Retinal pigment epithelial cell (primary cell): ENCODE measurements at regions not wholly inside any gene's neighbourhood (a gene's known extent, or its start where the extent isn't known, plus 50 kb on each side); places are given as distances from the start of the nearest gene placed in this dataset.
A peak's percentile ranks its signal among the peaks of the same experiment; 100 is the strongest.
"Not testable (repeated sequence)": the region's sequence is repeated elsewhere in the genome, so short reads cannot be mapped to it uniquely, and the experiment has no call there.

ENCODE experiments used
- DNase-seq: peaks from one replicate; pipeline ENCODE4 v3.0.0-alpha.2; 2010; ENCODE audit warnings: low read depth
- H3K4me3 ChIP-seq: 2 replicates; pipeline ENCODE4 v1.5.1; 2011; ENCODE audit warnings: mild to moderate bottlenecking, low read length, control low read depth, moderate library complexity
- TF ChIP-seq, protein P1 (sequence below): conservative IDR thresholded peaks from 2 replicates; pipeline ENCODE4 v1.5.1; 2011; ENCODE audit warnings: low read depth, low read length, control low read depth, inconsistent platforms

DNA sequence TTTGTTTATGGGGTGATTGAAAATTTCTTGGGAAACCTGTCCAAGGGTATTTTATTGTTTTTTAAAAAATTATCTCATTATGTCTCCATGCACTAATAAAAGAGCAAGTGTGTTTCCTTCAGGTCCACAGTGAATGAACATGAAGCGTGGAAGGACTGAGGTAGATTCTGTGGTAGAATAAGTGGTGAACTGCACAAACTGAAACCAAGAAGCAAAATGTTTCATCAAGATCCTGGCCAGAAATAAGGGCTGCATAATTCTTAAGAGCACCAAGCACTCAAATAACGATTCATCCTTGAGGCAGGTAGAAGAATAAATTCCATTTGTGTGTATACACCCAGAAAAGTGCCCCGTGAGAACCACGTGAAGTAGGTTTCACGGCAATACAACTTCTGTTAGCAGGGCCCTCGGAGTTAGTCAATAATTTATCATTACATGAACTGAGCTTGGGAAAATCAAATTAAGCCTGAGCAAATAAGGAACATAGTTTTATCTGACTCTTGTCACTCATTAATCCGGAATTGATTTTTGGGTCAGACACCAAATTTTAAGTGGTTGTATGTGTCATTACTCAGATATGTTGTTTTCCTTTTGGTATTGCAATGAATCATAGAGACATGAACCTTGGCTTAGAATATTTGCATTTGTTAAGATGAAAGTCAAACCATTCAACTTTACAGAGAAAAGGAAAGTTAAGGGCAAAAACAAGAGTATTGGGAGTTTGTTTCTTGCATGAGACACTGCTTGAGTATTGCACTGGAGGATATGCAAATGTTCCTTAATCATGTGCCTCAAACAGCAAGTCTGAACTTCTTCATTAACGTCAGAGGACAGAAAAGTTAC is 472.6 kb upstream of the NETO1 start:
- H3K4me3 ChIP-seq, result no peak overlapping the region
- TF ChIP-seq, protein P1, sequence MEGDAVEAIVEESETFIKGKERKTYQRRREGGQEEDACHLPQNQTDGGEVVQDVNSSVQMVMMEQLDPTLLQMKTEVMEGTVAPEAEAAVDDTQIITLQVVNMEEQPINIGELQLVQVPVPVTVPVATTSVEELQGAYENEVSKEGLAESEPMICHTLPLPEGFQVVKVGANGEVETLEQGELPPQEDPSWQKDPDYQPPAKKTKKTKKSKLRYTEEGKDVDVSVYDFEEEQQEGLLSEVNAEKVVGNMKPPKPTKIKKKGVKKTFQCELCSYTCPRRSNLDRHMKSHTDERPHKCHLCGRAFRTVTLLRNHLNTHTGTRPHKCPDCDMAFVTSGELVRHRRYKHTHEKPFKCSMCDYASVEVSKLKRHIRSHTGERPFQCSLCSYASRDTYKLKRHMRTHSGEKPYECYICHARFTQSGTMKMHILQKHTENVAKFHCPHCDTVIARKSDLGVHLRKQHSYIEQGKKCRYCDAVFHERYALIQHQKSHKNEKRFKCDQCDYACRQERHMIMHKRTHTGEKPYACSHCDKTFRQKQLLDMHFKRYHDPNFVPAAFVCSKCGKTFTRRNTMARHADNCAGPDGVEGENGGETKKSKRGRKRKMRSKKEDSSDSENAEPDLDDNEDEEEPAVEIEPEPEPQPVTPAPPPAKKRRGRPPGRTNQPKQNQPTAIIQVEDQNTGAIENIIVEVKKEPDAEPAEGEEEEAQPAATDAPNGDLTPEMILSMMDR, result no peak
- peak; percentile 11 for DNase-seq

DNA sequence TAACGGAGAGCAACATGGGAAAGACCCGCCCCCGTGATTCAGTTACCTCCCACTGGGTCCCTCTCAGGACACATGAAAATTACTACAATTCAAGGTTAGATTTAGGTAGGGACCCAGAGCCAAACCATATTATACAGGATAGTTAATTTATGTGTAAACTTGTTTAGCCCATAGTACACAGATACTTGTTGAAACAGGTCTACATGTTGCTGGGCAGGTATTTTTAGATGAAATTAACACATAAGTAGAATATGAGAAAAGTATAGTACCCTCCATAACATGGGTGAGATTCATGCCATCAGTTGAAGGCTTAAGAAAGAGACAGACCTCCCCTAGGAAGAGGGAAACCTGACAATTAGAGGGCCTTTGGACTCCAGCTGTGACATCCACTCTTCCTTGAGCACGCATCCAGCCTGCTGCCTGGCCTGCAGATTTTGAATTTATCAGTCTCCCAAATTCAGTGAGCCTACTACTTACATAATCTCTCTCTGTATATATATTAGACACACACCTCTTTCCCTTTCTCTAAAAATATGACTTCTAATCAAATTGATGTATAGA is 463.5 kb upstream of the NETO1 start:
- H3K4me3 ChIP-seq, result no peak overlapping the region
- no peak for DNase-seq
- TF ChIP-seq, protein P1, result no peak

DNA sequence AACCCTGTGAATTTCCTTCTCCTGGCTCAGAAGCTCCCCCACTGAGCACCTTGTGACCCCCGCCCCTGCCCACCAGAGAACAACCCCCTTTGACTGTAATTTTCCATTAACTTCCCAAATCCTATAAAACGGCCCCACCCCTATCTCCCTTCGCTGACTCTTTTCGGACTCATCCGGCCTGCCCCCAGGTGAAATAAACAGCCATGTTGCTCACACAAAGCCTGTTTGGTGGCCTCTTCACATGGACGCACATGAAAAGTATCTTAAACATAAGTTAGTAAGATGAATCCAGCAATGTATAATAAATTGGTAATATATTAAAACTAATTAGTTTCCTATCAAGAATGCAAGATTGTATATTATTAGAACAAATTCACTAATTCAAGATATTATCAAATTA is 462.3 kb upstream of the NETO1 start:
- DNase-seq, H3K4me3 ChIP-seq: not testable (repeated sequence)

DNA sequence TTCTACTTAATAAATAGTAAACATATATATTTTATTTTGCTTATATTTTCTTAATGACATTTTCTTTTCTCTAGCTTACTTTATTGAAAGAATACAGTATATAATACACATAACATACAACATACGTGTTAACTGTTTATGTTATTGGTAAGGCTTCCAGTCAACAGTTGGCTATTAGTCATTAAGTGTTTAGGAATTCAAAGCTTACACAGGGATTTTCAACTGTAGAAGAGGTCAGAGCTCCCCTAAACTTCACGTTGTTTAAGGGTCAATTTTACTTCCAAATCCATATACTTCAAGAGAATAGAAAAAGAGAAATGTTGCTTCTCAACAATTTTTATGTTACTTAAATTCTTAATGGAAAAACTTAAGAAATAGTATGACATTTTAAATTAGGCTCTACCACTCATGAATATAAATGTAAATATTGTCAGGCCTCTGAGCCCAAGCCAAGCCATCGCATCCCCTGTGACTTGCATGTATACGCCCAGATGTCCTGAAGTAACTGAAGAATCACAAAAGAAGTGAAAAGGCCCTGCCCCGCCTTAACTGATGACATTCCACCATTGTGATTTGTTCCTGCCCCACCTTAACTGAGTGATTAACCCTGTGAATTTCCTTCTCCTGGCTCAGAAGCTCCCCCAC is 456.5 kb upstream of the NETO1 start:
- H3K4me3 ChIP-seq, DNase-seq: not testable (repeated sequence)

DNA sequence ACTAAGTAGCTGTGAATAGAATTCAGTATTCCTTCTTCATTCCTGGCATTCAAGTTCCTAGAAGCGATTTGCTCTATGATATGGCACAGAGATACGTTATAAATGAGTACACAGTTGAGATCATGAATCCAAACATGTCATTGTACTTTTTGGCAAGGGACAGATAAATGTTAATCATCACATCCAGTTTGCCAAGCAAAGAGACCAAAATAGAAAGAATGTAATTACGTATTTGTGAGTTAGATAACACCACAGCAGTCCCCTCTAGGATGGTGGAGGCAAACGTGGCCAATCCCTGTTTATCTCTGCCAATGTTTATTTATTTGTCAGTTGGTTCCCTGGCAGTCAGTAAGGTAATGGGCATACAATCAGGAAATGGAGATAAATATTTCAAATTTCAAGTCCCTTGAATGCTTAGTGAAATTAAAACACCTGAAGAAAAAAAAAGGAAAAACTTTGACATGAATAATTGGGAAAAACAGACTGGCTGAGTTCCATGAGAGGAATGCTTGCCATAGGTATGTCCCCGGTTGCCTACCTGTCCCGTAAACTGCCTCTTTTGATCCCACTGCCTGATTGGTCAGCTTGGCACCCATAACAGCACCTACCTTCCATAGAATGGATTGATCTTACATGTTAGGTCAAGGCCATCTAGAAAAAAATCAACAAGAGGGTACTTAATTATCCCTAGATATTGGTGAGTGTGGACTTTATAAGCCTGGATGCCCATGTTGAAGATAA is 451.1 kb upstream of the NETO1 start:
- TF ChIP-seq, protein P1, result no peak
- H3K4me3 ChIP-seq, result no peak overlapping the region
- DNase-seq, result no peak

DNA sequence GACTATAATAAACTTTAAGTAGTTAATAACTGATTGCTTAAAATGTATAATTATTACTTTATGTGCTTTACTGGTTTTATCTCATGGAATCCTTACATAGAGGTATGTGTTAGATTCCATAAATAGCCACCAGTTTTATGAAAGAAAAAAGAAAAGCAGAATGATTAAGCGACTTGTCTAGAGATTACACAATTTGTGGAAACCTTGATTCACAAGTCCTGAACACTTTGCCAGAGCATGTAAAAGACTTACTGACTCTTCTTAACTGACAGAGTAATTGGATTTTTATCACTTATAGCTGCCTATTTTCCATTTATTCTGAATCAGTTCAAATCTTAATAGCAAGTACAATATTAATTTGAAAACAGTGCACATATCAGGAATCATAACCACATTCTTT is 448.7 kb upstream of the NETO1 start:
- DNase-seq, result no peak
- TF ChIP-seq, protein P1, result no peak

DNA sequence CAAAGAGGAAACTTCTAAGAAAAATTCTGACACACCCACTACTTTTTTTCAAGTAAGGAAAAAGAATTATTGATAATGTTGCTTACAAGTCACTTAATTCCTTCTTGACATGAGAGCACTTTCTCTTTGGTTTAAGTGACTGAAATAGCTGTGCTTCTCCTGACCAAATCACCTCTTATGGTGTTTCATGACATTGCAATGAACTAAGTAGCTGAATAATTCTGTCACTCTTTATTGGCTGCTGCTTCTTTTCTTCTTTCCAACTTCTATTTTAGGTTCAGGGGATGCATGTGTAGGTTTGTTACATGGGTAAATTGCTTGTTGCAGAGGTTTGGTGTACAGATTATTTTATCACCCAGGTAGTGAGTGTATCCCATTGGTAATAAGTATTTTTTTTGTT is 447.6 kb upstream of the NETO1 start:
- DNase-seq, result no peak
- no peak overlapping the region for H3K4me3 ChIP-seq
- TF ChIP-seq, protein P1, result no peak

More for the DNA sequence above, 448.7 kb upstream of the NETO1 start:
- no peak overlapping the region for H3K4me3 ChIP-seq
